IgD-negative memory B cell (primary cell): ENCODE measurements at regions not wholly inside any gene's neighbourhood (a gene's known extent, or its start where the extent isn't known, plus 50 kb on each side); places are given as distances from the start of the nearest gene placed in this dataset.
"Not testable (repeated sequence)": the region's sequence is repeated elsewhere in the genome, so short reads cannot be mapped to it uniquely, and the experiment has no call there.

Experiments used
- H3K27ac Mint-ChIP-seq, 3 donors: one replicate each; pipeline ENCODE4 v1.8.0; 2020 to 2022; ENCODE audit warnings: mild to moderate bottlenecking in 3 of 3, mixed read lengths in 3 of 3, moderate library complexity in 1 of 3
- H3K27me3 Mint-ChIP-seq: one replicate; pipeline ENCODE4 v1.8.0; 2021; ENCODE audit warnings: mixed read lengths
- H3K36me3 Mint-ChIP-seq: one replicate; pipeline ENCODE4 v1.8.0; 2020; ENCODE audit warnings: mild to moderate bottlenecking, mixed read lengths
- H3K4me1 Mint-ChIP-seq, 3 donors: one replicate each; pipeline ENCODE4 v1.8.0; 2020 to 2022; ENCODE audit warnings: mixed read lengths in 3 of 3, mild to moderate bottlenecking in 1 of 3
- H3K4me3 Mint-ChIP-seq, 4 donors: one replicate each; pipeline ENCODE4 v1.8.0; 2020 to 2022; ENCODE audit warnings: mild to moderate bottlenecking in 4 of 4, mixed read lengths in 4 of 4, moderate library complexity in 3 of 4
- H3K9me3 Mint-ChIP-seq, 3 donors: one replicate each; pipeline ENCODE4 v1.8.0; 2020 to 2021; ENCODE audit warnings: mixed read lengths in 3 of 3, mild to moderate bottlenecking in 1 of 3

- Mint-ChIP-seq H3K27ac (no peak overlapping the region), H3K36me3 (peaks cover 3% of the 10 kb centered on the region), H3K9me3 (peaks cover 0 to 2% (median 0%) of the 10 kb centered on the region in 3 donors), H3K4me1 (no peaks in the 10 kb centered on the region), H3K4me3 (no peak overlapping the region), H3K27me3 (peaks cover 5% of the 10 kb centered on the region)
These were observed 202.0 kb downstream of the SHQ1 start for GRCh38 chr3:72646263-72646662.

- not testable (repeated sequence) for H3K4me1 Mint-ChIP-seq, H3K27ac Mint-ChIP-seq, H3K36me3 Mint-ChIP-seq, H3K27me3 Mint-ChIP-seq, H3K9me3 Mint-ChIP-seq, H3K4me3 Mint-ChIP-seq
These were observed 204.6 kb downstream of the SHQ1 start for GRCh38 chr3:72643635-72644034.

GRCh38 chr3:72641684-72642083 is 206.6 kb downstream of the SHQ1 start:
- H3K27ac Mint-ChIP-seq, result no peak overlapping the region
- H3K9me3 Mint-ChIP-seq, result peaks cover 0 to 4% (median 0%) of the 10 kb centered on the region in 3 donors
- peaks cover 0 to 2% (median 0%) of the 10 kb centered on the region in 3 donors for H3K4me1 Mint-ChIP-seq
- no peak overlapping the region for H3K4me3 Mint-ChIP-seq
- peaks cover 7% of the 10 kb centered on the region for H3K36me3 Mint-ChIP-seq
- H3K27me3 Mint-ChIP-seq, result peaks cover 8% of the 10 kb centered on the region

GRCh38 chr3:72641072-72641471 is 207.2 kb downstream of the SHQ1 start:
- Mint-ChIP-seq H3K4me3 (no peak overlapping the region), H3K27me3 (peaks cover 8% of the 10 kb centered on the region), H3K9me3 (peaks cover 0 to 2% (median 0%) of the 10 kb centered on the region in 3 donors), H3K27ac (no peak overlapping the region), H3K4me1 (peaks cover 0 to 2% (median 0%) of the 10 kb centered on the region in 3 donors), H3K36me3 (peaks cover 5% of the 10 kb centered on the region)

GRCh38 chr3:72636969-72637597 is 211.2 kb downstream of the SHQ1 start:
- H3K27ac Mint-ChIP-seq, result no peak overlapping the region
- H3K9me3 Mint-ChIP-seq, result peaks cover 2% of the 10 kb centered on the region in 3 donors
- H3K27me3 Mint-ChIP-seq, result peaks cover 5% of the 10 kb centered on the region
- H3K4me1 Mint-ChIP-seq, result peaks cover 0 to 2% (median 0%) of the 10 kb centered on the region in 3 donors
- peaks cover 5% of the 10 kb centered on the region for H3K36me3 Mint-ChIP-seq
- no peak overlapping the region for H3K4me3 Mint-ChIP-seq

GRCh38 chr3:72635551-72635950 is 212.7 kb downstream of the SHQ1 start:
- H3K36me3 Mint-ChIP-seq, result peaks cover 5% of the 10 kb centered on the region
- H3K4me3 Mint-ChIP-seq, result no peak overlapping the region
- peaks cover 0 to 2% (median 0%) of the 10 kb centered on the region in 3 donors for H3K4me1 Mint-ChIP-seq
- H3K9me3 Mint-ChIP-seq, result peaks cover 5 to 6% (median 5%) of the 10 kb centered on the region in 3 donors
- peaks cover 5% of the 10 kb centered on the region for H3K27me3 Mint-ChIP-seq
- H3K27ac Mint-ChIP-seq, result no peak overlapping the region

- Mint-ChIP-seq H3K27ac (no peak overlapping the region), H3K36me3 (peaks cover 2% of the 10 kb centered on the region)
These were observed 214.1 kb downstream of the SHQ1 start for GRCh38 chr3:72634128-72634527.

GRCh38 chr3:72633534-72633933 is 214.7 kb downstream of the SHQ1 start:
- H3K27ac Mint-ChIP-seq, result no peak overlapping the region
- peaks cover 2% of the 10 kb centered on the region for H3K36me3 Mint-ChIP-seq
- peaks cover 5 to 9% (median 6%) of the 10 kb centered on the region in 3 donors for H3K4me1 Mint-ChIP-seq
- H3K4me3 Mint-ChIP-seq, result no peak overlapping the region
- peaks cover 5 to 6% (median 5%) of the 10 kb centered on the region in 3 donors for H3K9me3 Mint-ChIP-seq
- H3K27me3 Mint-ChIP-seq, result peaks cover 3% of the 10 kb centered on the region

More at GRCh38 chr3:72634128-72634527, 214.1 kb downstream of the SHQ1 start:
- Mint-ChIP-seq H3K4me3 (no peak overlapping the region), H3K4me1 (peaks cover 3 to 6% (median 3%) of the 10 kb centered on the region in 3 donors), H3K9me3 (peaks cover 5 to 6% (median 5%) of the 10 kb centered on the region in 3 donors), H3K27me3 (peaks cover 3% of the 10 kb centered on the region)

GRCh38 chr3:72633121-72633520 is 215.1 kb downstream of the SHQ1 start:
- H3K36me3 Mint-ChIP-seq, result peaks cover 2% of the 10 kb centered on the region
- H3K4me1 Mint-ChIP-seq, result peaks cover 5 to 9% (median 7%) of the 10 kb centered on the region in 3 donors
- no peak overlapping the region for H3K27ac Mint-ChIP-seq
- H3K4me3 Mint-ChIP-seq, result no peak overlapping the region
- H3K27me3 Mint-ChIP-seq, result peaks cover 3% of the 10 kb centered on the region
- H3K9me3 Mint-ChIP-seq, result peaks cover 5 to 6% (median 5%) of the 10 kb centered on the region in 3 donors

- peaks cover 3 to 6% (median 5%) of the 10 kb centered on the region in 3 donors for H3K9me3 Mint-ChIP-seq
- peaks cover 2% of the 10 kb centered on the region for H3K27me3 Mint-ChIP-seq
- no peak overlapping the region for H3K4me3 Mint-ChIP-seq
- peaks cover 2% of the 10 kb centered on the region for H3K36me3 Mint-ChIP-seq
- peaks cover 5 to 8% (median 7%) of the 10 kb centered on the region in 3 donors for H3K4me1 Mint-ChIP-seq
- H3K27ac Mint-ChIP-seq, result no peak overlapping the region
These were observed 216.1 kb downstream of the SHQ1 start for GRCh38 chr3:72632129-72632528.

GRCh38 chr3:72630969-72631344 is 217.3 kb downstream of the SHQ1 start:
- Mint-ChIP-seq H3K27ac (no peak overlapping the region), H3K27me3 (peaks cover 2% of the 10 kb centered on the region), H3K4me1 (peaks cover 5 to 8% (median 7%) of the 10 kb centered on the region in 3 donors), H3K4me3 (no peak overlapping the region), H3K36me3 (no peaks in the 10 kb centered on the region), H3K9me3 (peaks cover 3 to 6% (median 5%) of the 10 kb centered on the region in 3 donors)

- Mint-ChIP-seq H3K4me1 (peaks cover 5 to 8% (median 7%) of the 10 kb centered on the region in 3 donors), H3K4me3 (no peak overlapping the region), H3K36me3 (no peaks in the 10 kb centered on the region), H3K27me3 (peaks cover 2% of the 10 kb centered on the region), H3K27ac (no peak overlapping the region), H3K9me3 (peaks cover 3 to 6% (median 5%) of the 10 kb centered on the region in 3 donors)
These were observed 217.8 kb downstream of the SHQ1 start for GRCh38 chr3:72630327-72630968.

- H3K27ac Mint-ChIP-seq, result no peak overlapping the region
- H3K27me3 Mint-ChIP-seq, result peaks cover 3% of the 10 kb centered on the region
- peaks cover 3 to 6% (median 5%) of the 10 kb centered on the region in 3 donors for H3K9me3 Mint-ChIP-seq
- H3K36me3 Mint-ChIP-seq, result no peaks in the 10 kb centered on the region
- no peak overlapping the region for H3K4me3 Mint-ChIP-seq
- peaks cover 5 to 8% (median 7%) of the 10 kb centered on the region in 3 donors for H3K4me1 Mint-ChIP-seq
These were observed 219.0 kb downstream of the SHQ1 start for GRCh38 chr3:72629191-72629631.

GRCh38 chr3:72628065-72628464 is 220.2 kb downstream of the SHQ1 start:
- Mint-ChIP-seq H3K27me3 (peaks cover 6% of the 10 kb centered on the region), H3K27ac (no peak overlapping the region), H3K36me3 (no peaks in the 10 kb centered on the region), H3K4me1 (peaks cover 5 to 8% (median 7%) of the 10 kb centered on the region in 3 donors), H3K9me3 (peaks cover 3 to 6% (median 5%) of the 10 kb centered on the region in 3 donors), H3K4me3 (no peak overlapping the region)

GRCh38 chr3:72627271-72627670 is 221.0 kb downstream of the SHQ1 start:
- Mint-ChIP-seq H3K4me3 (no peak overlapping the region), H3K4me1 (peaks cover 5 to 8% (median 7%) of the 10 kb centered on the region in 3 donors), H3K27me3 (peaks cover 8% of the 10 kb centered on the region), H3K36me3 (no peaks in the 10 kb centered on the region), H3K27ac (no peak overlapping the region), H3K9me3 (peaks cover 3 to 6% (median 3%) of the 10 kb centered on the region in 3 donors)
